OCI-LY1 (cell line): ENCODE measurements at regions not wholly inside any gene's neighbourhood (a gene's known extent, or its start where the extent isn't known, plus 50 kb on each side); places are given as distances from the start of the nearest gene placed in this dataset.
"Not testable (repeated sequence)": the region's sequence is repeated elsewhere in the genome, so short reads cannot be mapped to it uniquely, and the experiment has no call there.

Experiments
- H2AFZ ChIP-seq: fragments of 200-600 bp; sonication (generic), shearing (Covaris generic); 2 replicates; pipeline ENCODE4 v1.6.0; 2014; ENCODE audit warnings: antibody characterized with exemption, mild to moderate bottlenecking, low read length
- H3F3A ChIP-seq: fragments of 200-600 bp; sonication (generic), shearing (Covaris generic); 2 replicates; pipeline ENCODE4 v1.6.0; 2014; ENCODE audit warnings: mild to moderate bottlenecking, antibody characterized with exemption, low read length, moderate library complexity; ENCODE audit not compliant: insufficient read depth
- H3K27ac ChIP-seq: fragments of 200-600 bp; sonication (generic); 2 replicates; pipeline ENCODE4 v1.5.1; 2014; ENCODE audit warnings: low read length, mixed run types, mild to moderate bottlenecking, low read depth; ENCODE audit not compliant: poor library complexity, severe bottlenecking
- H3K27me3 ChIP-seq: fragments of 200-600 bp; sonication (generic); 2 replicates; pipeline ENCODE4 v1.6.0; 2014; ENCODE audit warnings: antibody characterized with exemption, mild to moderate bottlenecking, low read length, moderate library complexity; ENCODE audit not compliant: insufficient read depth
- H3K36me3 ChIP-seq: fragments of 200-600 bp; sonication (generic); 2 replicates; pipeline ENCODE4 v1.6.1; 2014; ENCODE audit warnings: mild to moderate bottlenecking, antibody characterized with exemption, low read length, moderate library complexity, mixed read lengths; ENCODE audit not compliant: insufficient read depth
- H3K4me1 ChIP-seq: fragments of 200-600 bp; sonication (generic); 2 replicates; pipeline ENCODE4 v1.5.1; 2014; ENCODE audit warnings: mild to moderate bottlenecking, low read length, moderate library complexity; ENCODE audit not compliant: insufficient read depth, severe bottlenecking
- H3K4me2 ChIP-seq: fragments of 200-600 bp; sonication (generic), shearing (Covaris generic); 2 replicates; pipeline ENCODE4 v1.6.1; 2014; ENCODE audit warnings: low read length
- H3K4me3 ChIP-seq: fragments of 200-600 bp; sonication (generic); 2 replicates; pipeline ENCODE4 v1.5.1; 2014; ENCODE audit warnings: low read length, low read depth, mild to moderate bottlenecking, mixed read lengths; ENCODE audit not compliant: poor library complexity, severe bottlenecking
- H3K79me2 ChIP-seq: fragments of 200-600 bp; shearing (Covaris generic); 2 replicates; pipeline ENCODE4 v1.6.1; 2016; ENCODE audit warnings: mixed run types, low read length, mixed read lengths; ENCODE audit not compliant: insufficient read depth
- H3K9ac ChIP-seq: fragments of 200-600 bp; sonication (generic), shearing (Covaris generic); 2 replicates; pipeline ENCODE4 v1.6.1; 2014; ENCODE audit warnings: mild to moderate bottlenecking, low read length, mixed read lengths
- H3K9me2 ChIP-seq: fragments of 200-600 bp; sonication (generic), shearing (Covaris generic); 2 replicates; pipeline ENCODE4 v1.6.1; 2014; ENCODE audit warnings: low read depth, mild to moderate bottlenecking, low read length, mixed read lengths
- H3K9me3 ChIP-seq: fragments of 200-600 bp; shearing (Covaris generic); 2 replicates; pipeline ENCODE4 v1.6.1; 2014; ENCODE audit warnings: low read length, mixed read lengths
- H4K20me1 ChIP-seq: fragments of 200-600 bp; sonication (generic), shearing (Covaris generic); 2 replicates; pipeline ENCODE4 v1.6.0; 2016; ENCODE audit warnings: mild to moderate bottlenecking, low read length; ENCODE audit not compliant: insufficient read depth
- CTCF ChIP-seq: fragments of 200-600 bp; sonication (generic), shearing (Covaris generic); IDR thresholded peaks from 2 replicates; pipeline ENCODE4 v1.5.1; 2017; ENCODE audit warnings: mild to moderate bottlenecking, antibody characterized with exemption, low read length, moderate library complexity, mixed read lengths
- EZH2 ChIP-seq: fragments of 200-600 bp; sonication (generic), shearing (Covaris generic); IDR thresholded peaks from 2 replicates; pipeline ENCODE4 v1.8.0; 2017; ENCODE audit warnings: borderline replicate concordance, mixed run types, mild to moderate bottlenecking, antibody characterized with exemption, low read length, moderate library complexity, mixed read lengths

DNA sequence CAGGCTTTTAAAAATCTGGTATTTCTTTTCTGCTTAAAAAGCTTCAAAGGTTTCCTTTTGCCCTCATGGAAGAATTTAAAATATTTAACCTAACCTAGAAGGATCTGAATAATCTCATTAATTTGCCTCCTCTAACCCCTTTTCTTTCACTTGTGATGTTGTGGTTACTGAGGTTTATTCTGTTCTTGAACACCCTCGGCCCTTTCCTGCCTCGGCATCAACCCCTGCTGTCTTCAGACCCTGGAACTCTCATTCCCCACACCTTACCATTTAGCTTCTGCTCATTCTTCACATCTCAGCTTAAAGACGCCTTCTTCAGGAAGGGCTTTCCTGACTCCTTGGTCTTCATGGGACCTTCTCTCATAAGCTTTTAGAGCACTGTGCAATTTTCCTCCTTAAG lies 131.4 kb upstream of the MAN2A1 start:
- no peak for TF ChIP-seq EZH2
- TF ChIP-seq CTCF, result no peak
- Histone ChIP-seq H3K9ac (no peak overlapping the region), H2AFZ (no peak overlapping the region), H3F3A (no peaks in the 10 kb centered on the region), H3K9me2 (no peaks in the 10 kb centered on the region), H3K4me1 (no peaks in the 10 kb centered on the region), H3K4me2 (no peak overlapping the region), H3K27ac (no peak overlapping the region), H3K79me2 (no peaks in the 10 kb centered on the region), H4K20me1 (no peaks in the 10 kb centered on the region), H3K36me3 (no peaks in the 10 kb centered on the region), H3K9me3 (no peaks in the 10 kb centered on the region), H3K27me3 (no peaks in the 10 kb centered on the region), H3K4me3 (no peak overlapping the region)

DNA sequence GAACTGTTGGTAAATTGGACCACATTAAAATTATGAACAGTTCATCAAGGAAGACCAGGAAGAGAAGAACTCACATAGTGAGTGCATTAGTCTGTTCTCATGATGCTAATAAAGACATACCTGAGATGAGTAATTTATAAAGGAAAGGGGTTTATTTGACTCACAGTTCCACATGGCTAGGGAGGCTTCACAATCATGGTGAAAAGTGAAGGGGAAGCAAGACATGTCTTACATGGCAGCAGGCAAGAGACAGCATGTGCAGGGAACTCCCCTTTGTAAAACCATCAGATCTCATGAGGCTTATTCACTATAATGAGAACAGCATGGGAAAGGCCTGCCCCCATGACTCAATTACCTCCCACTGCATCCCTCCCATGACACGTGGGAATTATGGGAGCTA lies 135.9 kb upstream of the MAN2A1 start:
- TF ChIP-seq EZH2 (no peak), CTCF (no peak)
- no peak overlapping the region for H3K27ac ChIP-seq
- H3K9ac ChIP-seq, result no peak overlapping the region
- H3F3A ChIP-seq, result no peaks in the 10 kb centered on the region
- H3K9me2 ChIP-seq, result no peaks in the 10 kb centered on the region
- H3K27me3 ChIP-seq, result no peaks in the 10 kb centered on the region
- no peaks in the 10 kb centered on the region for H3K4me1 ChIP-seq
- H3K79me2 ChIP-seq, result no peaks in the 10 kb centered on the region
- H4K20me1 ChIP-seq, result no peaks in the 10 kb centered on the region
- no peak overlapping the region for H3K4me2 ChIP-seq
- no peak overlapping the region for H3K4me3 ChIP-seq
- H3K9me3 ChIP-seq, result no peaks in the 10 kb centered on the region
- H3K36me3 ChIP-seq, result no peaks in the 10 kb centered on the region
- no peak overlapping the region for H2AFZ ChIP-seq

DNA sequence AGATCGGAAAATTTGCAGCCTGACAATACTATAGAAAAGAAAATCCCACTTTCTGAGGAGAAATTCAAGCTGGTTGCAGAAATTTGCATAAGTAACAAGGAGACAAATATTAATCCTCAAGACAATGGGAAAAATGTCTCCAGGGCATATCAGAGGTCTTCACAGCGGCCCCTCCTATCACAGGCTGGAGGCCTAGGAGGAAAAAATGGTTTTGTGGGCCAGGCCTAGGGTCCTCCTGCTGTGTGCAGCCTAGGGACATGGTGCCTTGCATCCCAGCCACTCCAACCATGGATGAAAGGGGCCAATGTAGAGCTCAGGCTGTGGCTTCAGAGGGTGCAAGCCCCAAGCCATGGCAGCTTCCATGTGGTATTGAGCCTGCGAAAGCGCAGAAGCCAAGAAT lies 138.5 kb upstream of the MAN2A1 start:
- H3F3A ChIP-seq, H3K9me2 ChIP-seq, H3K27me3 ChIP-seq, H3K4me3 ChIP-seq, H3K4me2 ChIP-seq, H4K20me1 ChIP-seq, H3K9me3 ChIP-seq, H3K9ac ChIP-seq, H3K36me3 ChIP-seq, H3K27ac ChIP-seq, H3K79me2 ChIP-seq, H2AFZ ChIP-seq, H3K4me1 ChIP-seq: not testable (repeated sequence)

DNA sequence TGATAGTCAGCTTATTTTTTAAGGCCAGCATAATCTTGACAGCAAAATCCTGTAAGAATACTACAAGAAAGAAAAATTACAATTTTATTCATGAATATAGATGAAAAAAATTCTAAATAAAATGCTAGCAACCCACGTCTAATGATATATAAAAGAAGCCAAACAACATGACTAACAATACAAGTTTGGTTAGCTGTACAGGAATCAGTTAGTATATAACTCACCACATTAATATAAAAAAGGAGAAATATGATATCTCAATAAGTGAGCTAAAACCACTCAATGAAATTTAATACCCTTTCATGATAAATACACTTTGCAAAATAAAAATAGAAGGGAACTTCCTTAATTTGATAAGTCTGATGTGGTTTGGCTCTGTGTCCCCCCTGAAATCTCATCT lies 139.7 kb upstream of the MAN2A1 start:
- H3K4me3 ChIP-seq, result no peak overlapping the region
- TF ChIP-seq CTCF, result no peak
- TF ChIP-seq EZH2, result no peak
- H3K9me3 ChIP-seq, result no peaks in the 10 kb centered on the region
- no peak overlapping the region for H3K27ac ChIP-seq
- no peaks in the 10 kb centered on the region for H4K20me1 ChIP-seq
- no peak overlapping the region for H2AFZ ChIP-seq
- no peaks in the 10 kb centered on the region for H3K4me1 ChIP-seq
- no peak overlapping the region for H3K9ac ChIP-seq
- no peaks in the 10 kb centered on the region for H3K27me3 ChIP-seq
- H3K4me2 ChIP-seq, result no peak overlapping the region
- H3K9me2 ChIP-seq, result no peaks in the 10 kb centered on the region
- H3K36me3 ChIP-seq, result no peaks in the 10 kb centered on the region
- no peaks in the 10 kb centered on the region for H3F3A ChIP-seq
- H3K79me2 ChIP-seq, result no peaks in the 10 kb centered on the region
